Gastrocnemius medialis (tissue), 4 donors: ENCODE measurements at regions not wholly inside any gene's neighbourhood (a gene's known extent, or its start where the extent isn't known, plus 50 kb on each side); places are given as distances from the start of the nearest gene placed in this dataset.

Experiments used
- CTCF ChIP-seq, 5 experiments: fragments of 450-650 bp in 3 of 5; fragments of 200-600 bp in 2 of 5; sonication (generic) in 2 of 5; IDR thresholded peaks in 4 of 5; conservative IDR thresholded peaks in 1 of 5; 1 replicate in 4 of 5; 2 replicates in 1 of 5; pipeline ENCODE4 v1.5.1; 2016 to 2019; ENCODE audit warnings: antibody characterized with exemption in 5 of 5, mild to moderate bottlenecking in 3 of 5, moderate library complexity in 3 of 5
- POLR2A ChIP-seq, 2 donors: fragments of 450-650 bp; IDR thresholded peaks; one replicate each; pipeline ENCODE4 v1.6.1; 2017; ENCODE audit warnings: antibody characterized with exemption in 2 of 2, mild to moderate bottlenecking in 2 of 2, moderate library complexity in 2 of 2

GRCh38 chr10:131450216-131450765, 138.8 kb upstream of the TCERG1L start:
- TF ChIP-seq CTCF (IDR thresholded peaks at IDR 0.05 in 4 of 5, conservative IDR thresholded peaks at IDR 0.05 in 1 of 5) (no peak), POLR2A (IDR thresholded peaks at IDR 0.05) (no peak)
